Ammon's horn (tissue), 1 donor: ENCODE measurements at regions not wholly inside any gene's neighbourhood (a gene's known extent, or its start where the extent isn't known, plus 50 kb on each side); places are given as distances from the start of the nearest gene placed in this dataset.
"Not testable (repeated sequence)": the region's sequence is repeated elsewhere in the genome, so short reads cannot be mapped to it uniquely, and the experiment has no call there.

Experiments used
- DNase-seq: peaks from one replicate; pipeline ENCODE4 v3.0.0-alpha.2; 2016; ENCODE audit warnings: low spot score

DNA sequence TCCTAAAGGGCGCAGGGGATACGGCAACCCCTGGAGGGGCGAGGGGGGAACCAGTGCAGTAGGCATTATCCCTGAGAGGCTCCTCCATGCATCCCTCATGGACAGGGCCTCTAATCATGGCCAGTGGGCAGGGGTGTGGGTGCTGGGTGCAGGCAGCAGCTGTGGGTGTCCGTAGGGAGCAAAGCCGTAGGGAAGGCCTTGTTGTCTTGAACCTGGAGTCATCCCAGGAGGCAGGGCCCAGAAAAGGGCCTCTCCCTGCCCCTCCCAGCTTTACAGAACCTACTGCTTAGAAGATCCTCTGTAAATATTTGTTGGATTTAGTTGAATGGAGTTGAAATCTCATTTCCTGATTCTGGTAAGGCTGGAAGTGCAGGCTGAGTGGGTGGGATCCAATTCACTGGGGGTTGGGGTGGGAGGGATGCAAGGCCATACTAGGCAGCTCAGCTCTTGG is 207.0 kb upstream of the HAAO start:
- no peak for DNase-seq

DNA sequence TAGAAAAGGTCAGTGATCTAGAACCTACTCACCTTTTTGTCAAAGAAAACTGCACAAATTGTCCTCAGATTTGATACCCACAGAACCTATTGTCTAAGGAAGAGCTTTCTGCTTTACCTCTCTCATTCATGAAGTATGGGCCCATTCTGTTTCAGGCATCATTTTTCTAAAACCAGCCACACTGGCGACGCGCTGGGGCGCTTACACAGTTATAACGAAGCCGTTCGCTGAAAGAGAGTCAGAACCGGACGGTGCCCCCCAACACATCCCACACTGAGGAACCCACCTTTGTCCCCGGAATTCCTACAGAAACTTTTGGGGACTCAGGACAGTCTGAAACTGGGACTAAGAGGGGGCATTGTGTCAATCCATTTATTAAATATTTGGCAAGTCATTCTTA is 206.3 kb upstream of the HAAO start:
- no peak for DNase-seq

DNA sequence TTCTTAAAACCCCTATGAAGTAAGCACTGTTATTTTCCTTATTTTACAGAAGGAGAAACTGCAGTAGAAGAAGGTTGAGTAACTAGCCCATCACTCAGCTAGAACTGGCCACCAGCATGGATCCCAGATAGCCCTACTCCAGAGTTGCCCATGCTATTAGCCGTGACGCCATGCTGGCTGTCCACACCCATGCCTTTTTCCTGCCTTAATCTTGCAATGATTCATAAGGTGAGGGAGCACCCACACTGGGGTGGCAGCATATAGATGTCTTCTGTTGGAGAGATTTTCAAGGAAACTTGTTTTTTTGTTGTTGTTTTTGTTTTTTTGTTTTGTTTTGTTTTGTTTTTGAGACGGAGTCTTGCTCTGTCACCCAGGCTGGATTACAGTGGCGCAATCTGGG is 204.1 kb upstream of the HAAO start:
- no peak for DNase-seq

- no peak for DNase-seq
These were observed 203.5 kb upstream of the HAAO start for GRCh38 chr2:42995752-42996422.

DNA sequence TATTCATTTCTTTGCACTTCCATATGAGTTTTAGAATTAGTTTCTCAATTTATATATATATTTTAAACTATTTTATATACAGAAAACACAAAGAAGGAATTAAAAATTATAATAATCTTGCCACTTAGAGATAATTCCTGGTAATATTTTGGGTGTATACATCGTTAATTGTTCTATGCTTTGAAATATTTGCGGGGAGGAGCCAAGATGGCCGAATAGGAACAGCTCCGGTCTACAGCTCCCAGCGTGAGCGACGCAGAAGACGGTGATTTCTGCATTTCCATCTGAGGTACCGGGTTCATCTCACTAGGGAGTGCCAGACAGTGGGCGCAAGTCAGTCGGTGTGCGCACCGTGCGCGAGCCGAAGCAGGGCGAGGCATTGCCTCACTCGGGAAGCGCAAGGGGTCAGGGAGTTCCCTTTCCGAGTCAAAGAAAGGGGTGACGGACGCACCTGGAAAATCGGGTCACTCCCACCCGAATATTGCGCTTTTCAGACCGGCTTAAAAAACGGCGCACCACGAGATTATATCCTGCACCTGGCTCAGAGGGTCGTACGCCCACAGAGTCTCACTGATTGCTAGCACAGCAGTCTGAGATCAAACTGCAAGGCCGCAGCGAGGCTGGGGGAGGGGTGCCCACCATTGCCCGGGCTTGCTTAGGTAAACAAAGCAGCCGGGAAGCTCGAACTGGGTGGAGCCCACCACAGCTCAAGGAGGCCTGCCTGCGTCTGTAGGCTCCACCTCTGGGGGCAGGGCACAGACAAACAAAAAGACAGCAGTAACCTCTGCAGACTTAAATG is 197.1 kb upstream of the HAAO start:
- DNase-seq, result not testable (repeated sequence)

GRCh38 chr2:42988055-42988454 is 195.7 kb upstream of the HAAO start:
- not testable (repeated sequence) for DNase-seq

GRCh38 chr2:42987112-42987922 is 194.9 kb upstream of the HAAO start:
- no peak for DNase-seq

GRCh38 chr2:42984617-42985016 is 192.2 kb upstream of the HAAO start:
- no peak for DNase-seq

- DNase-seq, result no peak
These were observed 191.7 kb upstream of the HAAO start for GRCh38 chr2:42984081-42984480.

DNA sequence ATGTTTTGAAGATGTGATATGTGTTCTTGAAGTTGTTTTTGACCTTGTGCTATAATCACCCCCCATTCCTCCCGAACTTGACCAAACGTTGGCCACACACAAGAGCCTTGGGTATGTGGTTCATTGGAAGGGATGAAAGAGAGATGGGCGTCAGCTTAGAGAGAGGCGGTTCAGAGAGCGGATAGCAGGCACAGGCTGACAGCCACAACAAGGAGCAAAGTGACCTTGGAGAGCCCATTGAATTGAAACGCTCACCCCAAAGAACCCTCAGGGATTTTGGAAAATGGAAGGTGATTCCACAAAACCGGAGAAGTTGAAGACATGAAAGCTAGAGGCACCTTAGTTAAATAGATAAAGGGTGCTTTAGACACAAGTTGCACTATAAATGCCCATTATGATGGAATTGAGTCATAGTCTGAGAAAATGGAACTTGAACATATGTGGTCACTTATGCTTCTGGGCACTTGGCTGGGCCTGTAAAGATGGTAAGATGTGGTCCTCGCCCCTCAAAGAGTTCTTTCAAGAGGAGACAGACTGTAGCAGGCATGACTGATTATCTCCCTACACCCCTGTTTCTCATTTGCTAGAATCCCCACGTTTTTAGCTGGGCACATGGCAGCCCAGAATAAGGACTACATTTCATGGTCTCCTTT is 188.5 kb upstream of the HAAO start:
- no peak for DNase-seq

- no peak for DNase-seq
These were observed 187.7 kb upstream of the HAAO start for GRCh38 chr2:42979870-42980763.

DNA sequence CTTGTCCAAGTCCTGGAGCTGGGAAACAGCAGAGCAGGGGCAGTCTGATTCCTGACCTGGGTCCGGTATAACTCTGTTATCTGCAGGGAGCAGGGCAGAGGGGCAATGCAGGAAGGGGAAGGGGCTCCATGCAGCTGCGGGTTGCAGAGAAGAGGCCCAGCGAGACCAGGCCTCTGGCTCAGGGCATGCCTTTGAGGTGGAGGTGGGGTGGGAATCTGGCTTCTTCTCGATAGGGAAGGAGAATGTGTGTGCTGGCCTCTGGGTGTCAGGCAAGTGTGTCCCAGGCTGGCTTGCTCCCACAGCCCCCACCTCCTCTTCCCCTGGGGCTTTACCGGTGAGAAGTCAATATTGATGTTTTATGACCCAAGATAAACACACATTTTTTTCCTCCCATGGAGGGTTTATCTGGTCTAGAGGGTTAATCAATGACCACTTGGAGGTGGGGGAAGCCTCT is 187.1 kb upstream of the HAAO start:
- DNase-seq, result no peak

DNA sequence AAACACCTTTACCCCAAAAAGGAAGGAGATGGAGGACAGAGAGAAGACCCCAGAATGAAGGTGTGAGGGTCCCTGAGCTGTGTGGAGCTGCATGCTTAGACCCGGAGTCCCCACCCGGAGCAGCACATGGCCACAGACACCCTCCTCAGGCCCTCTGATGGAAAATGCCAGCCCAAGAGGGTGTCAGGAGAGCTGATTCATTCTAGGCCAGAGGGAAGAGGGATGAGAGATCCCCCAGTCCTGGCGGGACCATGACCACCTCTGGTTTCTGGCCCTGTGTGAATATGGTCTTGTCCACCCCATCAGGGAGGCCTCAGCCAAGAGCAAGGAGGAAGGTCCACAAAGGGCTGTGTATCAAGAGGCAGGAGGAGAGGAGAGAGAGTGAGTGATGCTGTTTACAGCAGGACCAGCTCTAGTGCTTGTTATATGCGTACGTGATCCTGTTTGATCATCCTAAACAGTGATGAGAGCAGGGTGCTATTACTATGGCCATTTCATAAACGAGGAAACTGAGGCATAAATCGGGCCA is 186.6 kb upstream of the HAAO start:
- DNase-seq, result no peak

DNA sequence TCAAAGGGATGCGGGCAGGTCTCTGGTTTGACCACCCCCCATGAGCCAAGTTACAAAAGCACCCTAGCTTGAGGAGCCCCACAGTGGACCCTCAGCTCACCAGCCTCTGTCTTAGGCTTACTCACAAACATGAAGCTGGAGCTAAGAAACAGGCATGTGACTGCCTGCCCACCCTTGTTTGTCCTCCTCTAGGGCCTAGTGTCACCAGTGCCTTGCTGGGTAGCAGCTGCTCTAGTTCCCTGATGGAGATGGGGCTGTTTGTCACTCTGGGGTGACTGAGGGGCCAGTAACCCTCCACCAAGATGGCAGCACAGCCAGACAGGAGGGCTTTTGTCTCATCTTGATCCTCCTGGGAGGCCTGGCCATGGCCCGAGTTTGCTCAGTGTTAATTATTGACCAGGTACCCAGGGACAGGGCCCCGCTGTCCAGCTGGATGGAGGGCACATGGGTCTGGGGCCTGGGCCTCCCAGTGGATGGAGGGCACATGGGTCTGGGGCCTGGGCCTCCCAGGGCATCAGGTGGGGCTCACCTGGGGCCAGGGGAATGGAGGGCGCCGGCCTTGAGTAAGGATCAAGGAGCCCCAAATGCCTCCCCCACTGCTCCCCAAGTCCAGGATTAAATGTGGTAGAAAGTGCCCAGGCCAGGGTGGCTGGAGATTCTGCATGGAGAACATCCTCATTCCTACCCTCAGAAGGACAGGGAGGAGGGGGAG is 185.9 kb upstream of the HAAO start:
- DNase-seq, result no peak

GRCh38 chr2:42977270-42978174 is 185.1 kb upstream of the HAAO start:
- DNase-seq, result no peak

DNA sequence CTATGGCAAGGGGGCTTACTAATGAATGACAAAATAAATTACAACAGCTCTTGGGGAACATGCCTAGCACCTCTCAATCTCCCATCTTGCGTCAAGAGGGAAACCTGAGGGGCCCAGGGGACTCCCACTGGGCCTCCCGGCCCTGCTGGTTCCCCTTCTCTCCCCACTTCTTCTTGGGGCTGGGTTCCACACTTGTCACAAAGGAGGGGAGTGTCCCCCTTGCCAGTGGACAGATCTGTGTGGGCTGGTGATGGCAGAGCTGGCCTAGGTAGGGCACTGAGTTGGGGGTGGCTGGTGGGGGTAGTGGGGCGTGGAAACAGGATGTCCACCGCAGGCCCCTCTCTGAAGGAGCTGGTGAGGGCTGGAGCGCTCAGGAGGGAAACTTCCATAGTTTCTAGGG is 184.0 kb upstream of the HAAO start:
- DNase-seq, result no peak

- peak; percentile 87 for DNase-seq
These were observed 182.6 kb upstream of the HAAO start for GRCh38 chr2:42974721-42975717.
